ENCODE measurements at regions not wholly inside any gene's neighbourhood (a gene's known extent, or its start where the extent isn't known, plus 50 kb on each side); places are given as distances from the start of the nearest gene placed in this dataset.
"Not testable (repeated sequence)": the region's sequence is repeated elsewhere in the genome, so short reads cannot be mapped to it uniquely, and the experiment has no call there.

DNA sequence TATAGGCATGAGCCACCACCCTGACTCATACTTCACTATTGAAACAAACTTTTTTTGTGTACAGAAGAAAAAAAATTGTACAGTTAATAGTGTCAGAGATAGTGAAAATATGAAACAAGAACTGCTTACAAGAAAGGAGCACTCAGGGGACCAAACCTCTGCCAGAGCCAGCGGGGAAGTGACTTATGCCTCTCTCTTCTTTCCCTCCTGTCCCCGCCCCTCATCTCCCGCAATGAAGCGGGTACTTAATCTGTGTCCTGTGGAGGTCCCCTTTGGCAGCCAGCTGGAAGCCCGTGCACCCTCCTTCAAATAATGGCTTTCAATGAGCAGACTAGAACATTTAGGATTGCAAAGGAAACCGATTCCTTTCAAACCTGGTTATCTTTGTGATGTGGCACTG, 51.5 kb downstream of the PPIAL4A start:
- DNase-seq = not testable (repeated sequence)

GRCh38 chr1:120941836-120942217, 52.3 kb downstream of the PPIAL4A start:
- DNase-seq = not testable (repeated sequence)

GRCh38 chr1:120942218-120942944, 52.8 kb downstream of the PPIAL4A start:
- peak; percentile 92 for DNase-seq

DNA sequence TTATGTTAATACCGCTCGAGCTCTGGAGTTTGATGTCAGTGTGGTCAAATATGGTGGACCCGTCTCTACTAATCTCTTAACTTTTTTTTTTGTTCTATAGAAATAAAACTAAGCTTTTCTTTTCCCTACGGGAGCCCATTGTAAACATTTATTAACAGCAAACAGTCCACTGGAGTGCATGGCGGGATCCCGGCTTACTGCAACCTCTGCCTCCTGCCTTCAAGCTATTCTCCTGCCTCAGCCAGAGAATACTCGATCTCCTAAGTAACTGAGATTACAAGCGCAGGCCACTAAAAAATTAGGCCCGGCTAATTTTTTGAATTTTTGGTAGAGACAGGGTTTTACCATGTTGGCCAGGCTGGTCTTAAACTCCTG, 53.4 kb downstream of the PPIAL4A start:
- DNase-seq = not testable (repeated sequence)

DNA sequence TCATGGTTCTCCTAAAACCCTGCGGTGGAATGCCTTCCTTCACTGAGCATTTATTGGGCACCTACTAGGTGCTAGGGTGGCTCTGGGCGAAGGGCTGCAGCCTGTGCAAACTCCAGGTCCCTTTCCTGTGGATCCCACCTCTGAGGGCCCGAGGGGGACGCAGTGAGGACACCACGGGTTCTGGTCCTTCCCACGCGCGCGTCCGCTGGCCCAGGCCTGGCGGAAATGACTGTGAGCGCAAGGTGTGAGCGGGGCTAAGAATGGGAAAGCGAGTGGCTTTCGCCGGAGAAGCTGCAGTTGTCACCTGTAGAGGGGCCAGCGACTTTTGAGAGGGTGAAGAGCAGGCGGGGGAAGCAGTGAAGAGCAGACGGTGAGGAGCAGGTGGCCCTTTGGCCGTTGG, 55.1 kb downstream of the PPIAL4A start:
- not testable (repeated sequence) for DNase-seq

DNA sequence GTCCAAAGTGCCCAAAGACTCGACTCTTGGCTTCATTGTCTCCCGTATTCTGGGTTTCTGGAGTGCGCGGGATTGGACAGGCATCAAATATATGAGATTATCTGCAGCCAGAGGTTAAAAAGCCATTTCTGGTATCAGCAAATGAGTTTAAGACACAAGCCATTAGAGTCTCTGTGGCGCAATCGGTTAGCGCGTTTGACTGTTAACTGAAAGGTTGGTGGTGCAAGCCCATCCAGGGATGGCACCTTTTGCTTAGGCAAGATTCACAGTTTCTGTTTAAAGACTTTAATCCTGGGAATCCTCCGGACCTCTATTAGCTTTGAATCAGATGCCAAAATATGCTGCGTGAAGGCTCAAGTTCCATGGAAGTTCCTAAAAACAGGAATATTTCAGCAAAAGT, 55.6 kb downstream of the PPIAL4A start:
- DNase-seq = peak; percentile 0 to 1

DNA sequence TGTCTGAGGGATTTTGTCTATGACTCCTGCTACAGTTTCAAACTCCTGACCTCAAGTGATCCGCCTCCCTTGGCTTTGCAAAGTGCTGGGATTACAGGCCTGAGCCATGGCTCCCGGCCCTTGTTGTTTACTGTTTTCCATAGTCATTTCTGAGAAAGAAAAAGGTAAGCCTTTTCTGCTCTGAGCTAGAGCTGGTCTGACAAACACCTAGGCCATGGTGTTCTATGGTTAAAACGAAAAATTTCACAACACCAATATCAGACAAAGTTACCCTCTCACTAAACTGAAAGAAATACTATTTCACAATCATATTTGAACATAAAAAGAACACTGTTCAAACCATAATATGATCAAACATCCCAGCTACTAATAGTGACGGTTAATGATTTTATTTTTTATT, 57.5 kb downstream of the PPIAL4A start:
- not testable (repeated sequence) for DNase-seq

- DNase-seq = not testable (repeated sequence)
Measured at GRCh38 chr1:120949724-120950123, 60.2 kb downstream of the PPIAL4A start.

GRCh38 chr1:120950633-120951032, 61.1 kb downstream of the PPIAL4A start:
- not testable (repeated sequence) for DNase-seq

DNA sequence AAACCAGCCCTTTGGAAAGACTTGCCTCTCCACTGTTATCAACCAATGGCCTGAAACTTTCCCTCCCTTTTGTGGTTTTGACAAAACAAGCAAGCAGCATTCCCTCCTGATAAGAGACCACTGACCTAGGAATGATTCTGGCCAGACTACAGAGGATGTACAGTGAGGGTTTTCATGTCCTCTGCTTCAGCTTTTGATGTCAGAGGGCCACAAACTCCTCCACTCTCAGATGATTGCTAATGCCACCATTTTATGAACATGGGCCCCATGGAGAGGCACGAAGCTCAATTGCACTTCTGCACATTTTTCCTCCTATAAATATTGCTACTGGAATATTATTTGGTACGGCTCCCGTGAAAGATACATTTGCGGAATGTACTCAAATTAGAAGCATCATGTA, 61.5 kb downstream of the PPIAL4A start:
- not testable (repeated sequence) for DNase-seq

DNA sequence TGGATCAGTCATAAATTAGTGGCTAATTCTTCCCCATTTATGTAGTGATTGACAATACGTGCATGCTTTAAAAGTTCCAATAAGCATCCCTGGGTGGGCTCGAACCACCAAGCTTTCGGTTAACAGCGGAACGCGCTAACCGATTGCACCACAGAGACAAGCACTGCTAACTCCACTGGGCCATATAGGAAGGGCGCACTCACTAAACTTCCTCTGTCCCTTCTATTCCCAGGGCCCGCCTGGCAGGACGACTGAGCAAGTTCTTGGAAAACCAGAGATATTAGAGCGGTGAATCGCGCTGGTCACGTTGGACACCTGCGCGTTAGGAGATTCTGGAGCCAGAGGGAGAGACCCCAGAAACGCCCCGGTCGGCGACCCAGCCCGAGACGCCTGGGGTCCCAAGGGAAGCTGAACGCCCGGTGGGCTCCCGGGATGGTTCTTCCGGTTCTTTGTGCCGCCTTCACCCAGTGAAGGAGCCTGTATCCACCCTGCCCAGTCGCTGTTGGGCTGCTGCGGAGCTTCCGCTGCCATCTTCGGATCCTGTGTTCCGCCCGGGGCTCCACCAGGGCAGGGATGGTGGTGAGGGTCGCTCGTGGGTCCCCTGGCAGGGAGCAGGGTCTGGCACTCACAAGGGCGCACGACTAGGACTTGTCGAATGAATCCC, 62.8 kb downstream of the PPIAL4A start:
- not testable (repeated sequence) for DNase-seq

DNA sequence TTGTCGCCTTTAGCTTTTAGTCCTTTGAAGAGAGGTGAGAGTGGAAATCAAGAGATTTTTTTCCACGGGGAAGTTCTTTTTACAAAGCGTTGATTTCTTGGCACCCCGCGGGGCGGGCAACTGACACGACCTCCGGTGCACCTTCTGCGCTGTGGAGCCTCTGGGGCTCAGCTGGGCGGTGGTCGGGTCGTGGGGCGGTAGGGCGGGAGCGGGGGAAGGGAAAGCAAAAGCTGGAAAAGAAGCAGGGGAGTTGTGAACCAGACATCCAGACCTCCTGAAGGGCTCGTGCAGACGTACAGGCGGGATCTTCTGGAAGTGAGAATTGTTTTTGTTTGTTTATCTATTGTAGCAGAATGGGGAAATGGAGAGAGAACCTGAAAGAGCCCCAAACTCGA, 63.3 kb downstream of the PPIAL4A start:
- DNase-seq = not testable (repeated sequence)

GRCh38 chr1:120954736-120955135, 65.2 kb downstream of the PPIAL4A start:
- no peak for DNase-seq

DNA sequence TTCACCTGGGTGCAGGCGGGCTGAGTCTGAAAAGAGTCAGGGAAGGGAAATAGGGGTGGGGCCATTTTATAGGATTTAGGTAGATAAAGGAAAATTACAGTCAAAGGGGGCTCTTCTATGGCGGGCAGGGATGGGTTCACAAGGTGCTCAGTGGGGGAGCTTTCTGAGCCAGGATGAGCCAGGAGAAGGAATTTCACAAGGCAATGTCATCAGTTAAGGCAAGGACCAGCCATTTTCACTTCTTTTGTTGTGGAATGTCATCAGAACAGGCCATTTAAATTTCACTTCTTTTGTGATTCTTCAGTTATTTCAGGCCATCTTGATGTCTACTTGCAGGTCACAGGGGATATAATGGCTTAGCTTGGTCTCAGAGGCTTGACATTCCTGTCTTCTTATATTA, 66.4 kb downstream of the PPIAL4A start:
- DNase-seq = not testable (repeated sequence)

GRCh38 chr1:120966018-120966417, 76.4 kb downstream of the PPIAL4A start:
- DNase-seq = not testable (repeated sequence)

DNA sequence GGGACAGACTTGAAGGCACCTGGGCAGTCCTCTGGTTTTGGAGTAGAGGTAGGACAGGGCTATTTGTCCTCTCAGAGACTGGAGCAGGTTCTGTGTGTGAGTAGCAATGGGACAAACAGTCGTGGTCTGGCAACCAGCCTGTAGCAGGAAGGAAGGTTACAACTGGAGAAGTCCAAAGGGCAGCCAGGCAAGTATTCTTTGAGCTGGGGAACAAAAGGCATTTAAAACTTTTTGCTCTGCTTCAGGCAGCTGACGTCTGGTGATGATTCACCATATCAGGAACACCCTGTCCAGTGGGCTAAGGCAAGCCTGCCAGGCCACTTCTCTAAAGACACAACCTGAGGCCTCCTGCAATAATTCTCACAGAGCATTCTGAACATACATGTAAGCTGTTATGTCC, 83.3 kb downstream of the PPIAL4A start:
- DNase-seq = peak; percentile 48 to 50

DNA sequence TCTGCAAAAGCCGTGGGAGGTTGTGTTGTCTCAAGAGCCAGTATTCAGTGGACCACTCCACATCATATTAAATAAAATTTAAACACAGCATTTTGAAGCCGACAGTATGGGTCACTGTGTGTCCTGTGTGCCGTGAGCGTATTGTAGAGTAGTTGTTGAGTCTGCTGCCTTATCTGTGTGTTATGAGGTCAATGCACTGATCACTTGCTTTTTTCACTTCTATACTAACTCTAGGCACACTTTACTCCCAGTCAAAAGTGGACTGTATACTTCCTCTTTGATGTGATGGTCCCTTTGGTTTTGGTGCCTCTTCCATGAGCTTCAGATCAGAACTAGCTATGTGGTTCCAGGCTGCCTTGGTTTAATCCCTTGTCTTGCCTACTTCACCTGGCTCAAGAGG, 84.3 kb downstream of the PPIAL4A start:
- not testable (repeated sequence) for DNase-seq

DNA sequence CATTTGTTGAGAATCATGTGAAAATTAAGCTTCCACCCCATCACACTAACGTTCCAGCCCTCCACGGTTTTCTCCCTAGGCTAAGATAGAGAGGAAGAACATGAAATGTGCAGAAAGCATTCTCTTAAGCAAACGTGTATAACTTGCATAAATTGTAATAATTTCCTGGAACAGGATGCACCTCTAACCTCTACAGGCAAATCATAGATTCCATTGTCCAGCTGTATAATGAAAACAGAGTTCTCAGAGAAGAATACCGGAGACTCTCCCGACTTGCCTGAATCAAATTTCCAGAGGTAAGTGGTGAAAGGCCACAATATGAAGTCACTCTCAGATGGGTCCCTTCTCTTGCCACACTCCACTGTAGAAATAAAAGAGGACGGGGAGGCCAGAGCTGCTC, 87.7 kb downstream of the PPIAL4A start:
- DNase-seq = not testable (repeated sequence)

DNA sequence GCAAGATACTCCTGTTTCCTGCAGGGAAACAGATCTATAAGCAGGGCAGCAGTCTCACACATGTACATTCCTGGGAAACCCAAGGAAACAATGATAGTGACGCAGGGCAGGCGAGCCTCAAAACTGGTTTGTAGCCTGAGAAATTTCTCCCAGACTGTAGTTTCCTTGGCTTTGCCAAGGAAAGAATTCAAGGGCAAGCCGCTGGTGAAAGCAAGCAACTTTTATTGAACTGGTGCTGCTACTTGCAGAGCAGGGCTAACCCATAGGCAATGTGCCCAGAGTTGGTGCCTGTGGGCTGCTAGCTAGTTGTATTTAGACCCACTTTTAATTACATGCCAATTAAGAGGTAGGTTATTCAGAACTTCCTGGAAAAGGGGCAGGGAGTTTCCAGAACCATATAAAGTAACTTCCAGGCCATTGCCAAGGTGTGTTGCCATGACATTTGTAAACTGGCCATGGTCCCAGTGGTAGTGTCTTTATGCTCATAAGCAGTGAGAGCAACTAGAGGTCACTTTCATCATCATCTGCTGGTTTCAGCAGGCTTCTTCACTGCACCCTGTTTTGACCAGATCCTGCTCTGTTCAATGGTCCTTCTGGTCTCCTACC, 92.0 kb downstream of the PPIAL4A start:
- not testable (repeated sequence) for DNase-seq

DNA sequence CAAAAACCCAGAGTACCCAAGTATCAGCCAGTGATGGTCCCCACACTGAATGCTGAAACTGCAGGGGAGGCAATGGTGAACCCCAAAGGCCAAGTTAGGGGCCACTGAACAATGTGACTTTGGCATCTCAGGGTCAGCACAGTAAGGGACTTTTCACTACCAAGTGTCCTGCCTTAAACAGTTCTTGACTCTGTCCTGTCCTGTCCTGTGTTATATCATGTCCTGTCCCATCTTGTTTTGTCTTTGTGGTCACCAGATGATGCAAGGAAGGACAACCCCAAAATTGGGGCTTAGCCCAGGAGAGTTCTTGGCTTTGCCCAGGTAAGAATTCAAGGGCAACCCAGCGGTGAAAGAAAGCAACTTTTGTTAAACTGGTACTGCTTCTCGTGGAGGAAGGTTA, 105.0 kb downstream of the PPIAL4A start:
- not testable (repeated sequence) for DNase-seq

DNA sequence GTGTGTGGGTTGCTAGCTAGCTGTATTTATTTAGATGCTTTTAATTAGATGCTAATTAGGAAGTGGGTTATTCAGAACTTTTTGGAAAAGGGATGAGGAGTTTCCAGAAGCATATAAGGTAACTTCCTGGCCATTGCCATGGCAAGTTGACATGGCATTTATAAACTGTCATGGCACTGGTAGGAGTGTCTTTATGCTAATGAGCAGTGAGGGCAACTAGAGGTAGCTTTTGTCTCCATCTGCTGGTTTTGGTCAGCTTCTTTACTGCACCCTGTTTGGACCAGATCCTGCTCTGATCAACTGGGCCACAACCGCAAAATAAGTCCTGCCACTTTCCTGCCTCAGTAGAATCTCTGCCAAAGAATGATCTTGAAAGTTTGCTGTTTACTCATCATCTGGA, 105.5 kb downstream of the PPIAL4A start:
- DNase-seq = peak in 1 of 2 donors; percentile 7

GRCh38 chr1:121001090-121001726, 111.6 kb downstream of the PPIAL4A start:
- not testable (repeated sequence) for DNase-seq

DNA sequence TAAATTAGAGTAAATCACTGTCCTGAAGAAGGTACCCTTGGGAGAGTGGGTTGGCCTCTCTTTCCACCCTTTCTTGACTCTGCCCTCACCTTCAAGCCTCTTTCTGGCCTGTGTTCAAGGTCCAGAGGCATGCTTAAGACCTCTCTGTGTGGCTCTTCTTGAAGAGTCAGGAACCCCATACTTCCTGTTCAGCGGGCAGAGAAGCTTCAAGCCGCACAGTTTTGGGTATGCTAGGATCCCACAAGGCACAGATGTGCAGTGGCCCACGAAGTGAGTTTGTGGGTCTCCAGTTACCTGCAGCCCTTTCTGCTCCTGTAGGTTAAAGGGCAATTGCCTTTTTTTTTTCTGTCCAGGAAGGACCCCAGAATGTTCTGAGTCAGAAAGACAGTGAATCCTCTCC, 113.7 kb downstream of the PPIAL4A start:
- DNase-seq = not testable (repeated sequence)

GRCh38 chr1:121006826-121007225, 117.3 kb downstream of the PPIAL4A start:
- DNase-seq = not testable (repeated sequence)

Measured in inflammatory macrophage treated with lipopolysaccharide for 1 hour (primary cell).